ENCODE measurements at regions not wholly inside any gene's neighbourhood (a gene's known extent, or its start where the extent isn't known, plus 50 kb on each side); places are given as distances from the start of the nearest gene placed in this dataset.

DNA sequence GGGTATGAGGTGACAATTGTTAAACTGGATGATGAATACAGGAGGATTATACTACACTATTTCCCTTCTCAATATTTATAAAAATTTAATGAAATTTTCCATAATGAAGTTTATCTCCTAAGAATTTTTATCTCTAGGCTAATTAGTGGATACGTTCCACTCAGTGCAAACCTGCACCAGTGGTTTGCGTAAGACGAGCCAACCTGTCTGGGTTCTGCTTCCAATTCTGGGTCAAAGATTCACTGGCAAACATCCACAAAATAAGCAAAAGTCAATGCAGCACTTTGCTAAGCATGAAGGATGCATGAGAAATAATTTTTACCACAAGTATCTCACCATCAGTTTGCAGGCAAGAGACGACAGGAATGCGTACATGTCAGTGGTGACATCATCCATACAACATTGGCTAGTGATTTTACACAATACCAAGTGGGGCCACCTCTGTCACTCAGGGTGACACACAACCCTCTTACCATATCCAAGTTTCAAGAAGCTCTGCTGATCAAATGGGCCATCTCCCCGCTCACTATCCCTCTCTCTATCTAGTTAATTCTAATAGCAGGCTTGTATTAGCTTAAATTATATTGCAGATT lies 51.7 kb downstream of the FAM50B start:
- Histone ChIP-seq H3K4me3 (no peak overlapping the region), H3K27me3 (no peaks in the 10 kb centered on the region), H3K4me1 (no peaks in the 10 kb centered on the region), H3K36me3 (no peaks in the 10 kb centered on the region), H3K27ac (no peak overlapping the region), H3K9me3 (no peaks in the 10 kb centered on the region)
- intact Hi-C loops (cut with DNase I), result no loop called here
- TF ChIP-seq, protein P1, sequence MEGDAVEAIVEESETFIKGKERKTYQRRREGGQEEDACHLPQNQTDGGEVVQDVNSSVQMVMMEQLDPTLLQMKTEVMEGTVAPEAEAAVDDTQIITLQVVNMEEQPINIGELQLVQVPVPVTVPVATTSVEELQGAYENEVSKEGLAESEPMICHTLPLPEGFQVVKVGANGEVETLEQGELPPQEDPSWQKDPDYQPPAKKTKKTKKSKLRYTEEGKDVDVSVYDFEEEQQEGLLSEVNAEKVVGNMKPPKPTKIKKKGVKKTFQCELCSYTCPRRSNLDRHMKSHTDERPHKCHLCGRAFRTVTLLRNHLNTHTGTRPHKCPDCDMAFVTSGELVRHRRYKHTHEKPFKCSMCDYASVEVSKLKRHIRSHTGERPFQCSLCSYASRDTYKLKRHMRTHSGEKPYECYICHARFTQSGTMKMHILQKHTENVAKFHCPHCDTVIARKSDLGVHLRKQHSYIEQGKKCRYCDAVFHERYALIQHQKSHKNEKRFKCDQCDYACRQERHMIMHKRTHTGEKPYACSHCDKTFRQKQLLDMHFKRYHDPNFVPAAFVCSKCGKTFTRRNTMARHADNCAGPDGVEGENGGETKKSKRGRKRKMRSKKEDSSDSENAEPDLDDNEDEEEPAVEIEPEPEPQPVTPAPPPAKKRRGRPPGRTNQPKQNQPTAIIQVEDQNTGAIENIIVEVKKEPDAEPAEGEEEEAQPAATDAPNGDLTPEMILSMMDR (IDR thresholded peaks at IDR 0.05), result no peak
- TF ChIP-seq POLR2A (IDR thresholded peaks at IDR 0.05) (no peak), POLR2AphosphoS5 (IDR thresholded peaks at IDR 0.05; ENCODE audit: insufficient read depth in 1 of 2, low read depth in 1 of 2) (no peak)
- no peak for DNase-seq (ENCODE audit: extremely low spot score in 2 of 2)

DNA sequence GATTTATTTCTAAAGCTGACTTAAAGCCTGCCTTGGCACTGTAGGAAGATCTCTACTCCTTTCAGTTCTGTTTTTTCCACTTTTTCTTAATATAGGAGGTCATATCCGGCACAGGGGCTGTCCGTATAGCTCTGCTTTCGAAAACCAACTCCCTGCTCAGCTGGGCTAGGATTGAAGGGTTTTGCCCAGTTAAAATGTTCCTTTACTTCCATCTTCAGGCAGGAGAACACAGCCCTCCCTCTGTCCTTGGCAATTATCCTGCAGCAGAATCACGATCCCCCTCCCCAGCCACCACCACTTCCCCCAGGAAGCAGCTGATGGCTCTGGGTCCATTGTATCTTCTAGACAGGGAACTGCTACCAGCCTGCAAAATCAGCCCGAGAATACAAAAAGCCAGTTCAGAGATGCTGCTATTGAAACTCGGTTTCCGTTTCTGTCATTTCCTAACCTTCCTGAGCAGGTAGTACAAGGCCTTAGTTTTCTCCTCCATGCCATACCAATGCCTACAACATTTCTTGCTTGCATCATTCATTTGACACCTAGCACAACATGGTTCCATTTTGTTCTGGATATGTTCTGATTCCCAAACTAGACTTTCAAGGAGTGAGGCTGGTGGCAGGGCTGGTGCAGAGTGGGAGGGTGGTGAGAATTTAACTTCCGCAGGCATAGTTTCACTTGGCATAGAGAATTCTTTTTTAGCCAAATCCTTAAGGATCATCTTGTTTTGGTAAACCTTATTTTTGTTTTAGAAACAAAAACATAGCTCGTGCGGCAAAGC lies 53.9 kb downstream of the FAM50B start:
- TF ChIP-seq POLR2AphosphoS5 (IDR thresholded peaks at IDR 0.05; ENCODE audit: insufficient read depth in 1 of 2, low read depth in 1 of 2) (no peak), POLR2A (IDR thresholded peaks at IDR 0.05) (no peak)
- TF ChIP-seq, protein P1 (IDR thresholded peaks at IDR 0.05), result no peak
- Histone ChIP-seq H3K4me1 (no peaks in the 10 kb centered on the region), H3K4me3 (no peak overlapping the region), H3K36me3 (no peaks in the 10 kb centered on the region), H3K27ac (no peak overlapping the region), H3K27me3 (no peaks in the 10 kb centered on the region), H3K9me3 (no peaks in the 10 kb centered on the region)
- intact Hi-C loops (cut with DNase I), result no loop called here
- DNase-seq (ENCODE audit: extremely low spot score in 2 of 2), result no peak

DNA sequence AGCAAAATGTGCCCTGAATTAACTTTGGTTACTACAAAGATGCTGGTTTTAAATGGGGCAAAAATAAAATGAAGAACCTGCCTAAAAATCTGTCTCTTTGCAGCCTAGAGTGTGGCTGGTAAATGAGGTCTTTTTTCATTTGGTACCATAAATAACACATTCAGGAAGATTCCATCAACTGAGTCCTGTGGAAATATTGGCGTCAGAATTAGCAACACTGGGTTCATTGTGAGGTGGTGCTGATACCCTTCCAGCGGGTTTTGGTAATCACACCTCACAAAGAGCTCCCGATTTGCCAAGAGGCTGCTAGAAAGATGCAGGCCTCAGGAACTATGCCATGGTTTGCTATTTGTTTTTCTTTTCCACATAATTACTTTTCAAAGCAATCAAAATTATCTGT lies 55.3 kb downstream of the FAM50B start:
- Histone ChIP-seq H3K4me1 (no peaks in the 10 kb centered on the region), H3K9me3 (no peaks in the 10 kb centered on the region), H3K27me3 (no peaks in the 10 kb centered on the region), H3K36me3 (no peaks in the 10 kb centered on the region), H3K27ac (no peak overlapping the region), H3K4me3 (no peak overlapping the region)
- intact Hi-C loops (cut with DNase I), result no loop called here
- TF ChIP-seq POLR2AphosphoS5 (IDR thresholded peaks at IDR 0.05; ENCODE audit: insufficient read depth in 1 of 2, low read depth in 1 of 2), result no peak
- TF ChIP-seq, protein P1 (IDR thresholded peaks at IDR 0.05), result no peak
- no peak for TF ChIP-seq POLR2A (IDR thresholded peaks at IDR 0.05)
- no peak for DNase-seq (ENCODE audit: extremely low spot score in 2 of 2)

DNA sequence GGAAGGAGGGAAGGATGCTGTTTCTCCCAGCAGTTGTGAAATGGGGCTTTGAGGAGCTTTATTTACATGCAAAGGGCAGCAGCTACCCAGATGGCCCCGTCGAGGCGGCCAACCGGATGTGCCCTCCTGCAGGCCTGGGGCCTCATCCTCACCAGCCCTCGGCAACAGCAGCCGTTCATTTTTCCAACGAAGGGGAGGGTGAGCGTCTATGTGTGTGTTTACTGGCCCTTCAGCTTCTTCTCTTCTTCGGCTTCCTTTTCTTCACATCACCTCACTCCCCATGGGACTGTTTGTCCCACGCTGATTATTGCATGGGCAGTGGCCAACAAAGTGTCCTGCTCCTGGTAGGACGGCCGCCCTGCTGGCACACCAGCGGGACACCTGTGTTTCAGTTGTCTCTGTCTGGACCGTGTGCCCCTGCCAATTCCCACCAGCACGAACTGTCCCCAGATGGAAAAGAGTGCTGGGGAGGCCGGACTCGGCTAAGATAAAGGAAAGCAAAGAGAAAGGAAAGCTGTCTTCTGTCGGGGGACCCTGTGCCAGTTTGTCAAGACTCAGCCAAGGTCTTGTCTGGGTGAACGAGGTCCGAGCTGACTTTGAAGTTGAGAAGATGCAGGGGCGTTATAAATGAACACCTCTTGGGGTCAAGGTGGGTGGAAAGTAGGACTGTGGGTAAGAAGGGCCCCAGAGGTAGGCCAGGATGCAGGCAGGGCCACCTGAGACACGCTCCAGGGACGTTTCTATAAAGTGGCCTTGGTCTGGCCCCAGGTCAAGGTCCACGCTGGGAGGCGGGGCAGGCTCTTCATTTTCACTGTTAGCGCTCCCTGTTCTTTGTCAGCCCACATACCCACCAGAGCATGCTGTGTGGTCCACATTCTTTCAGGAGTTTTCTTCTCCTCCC lies 57.0 kb downstream of the FAM50B start:
- no peaks in the 10 kb centered on the region for H3K27me3 ChIP-seq
- H3K4me1 ChIP-seq, result peaks cover 3% of the 10 kb centered on the region
- H3K27ac ChIP-seq, result no peak overlapping the region
- DNase-seq (ENCODE audit: extremely low spot score in 2 of 2), result no peak
- no peaks in the 10 kb centered on the region for H3K36me3 ChIP-seq
- intact Hi-C loops (cut with DNase I), result no loop called here
- H3K4me3 ChIP-seq, result no peak overlapping the region
- no peaks in the 10 kb centered on the region for H3K9me3 ChIP-seq
- TF ChIP-seq POLR2AphosphoS5 (IDR thresholded peaks at IDR 0.05; ENCODE audit: insufficient read depth in 1 of 2, low read depth in 1 of 2) (no peak), POLR2A (IDR thresholded peaks at IDR 0.05) (no peak)
- TF ChIP-seq, protein P1 (IDR thresholded peaks at IDR 0.05), result no peak

Data from vagina (tissue), 2 donors.